Neuronal stem cell (in vitro differentiated cells): ENCODE measurements at regions not wholly inside any gene's neighbourhood (a gene's known extent, or its start where the extent isn't known, plus 50 kb on each side); places are given as distances from the start of the nearest gene placed in this dataset.

Experiments used
- DNase-seq: peaks from one replicate; pipeline ENCODE4 v3.0.0-alpha.2; 2013; ENCODE audit warnings: low spot score
- H2AFZ ChIP-seq: one replicate; pipeline ENCODE4 v1.6.1; 2013; ENCODE audit warnings: mild to moderate bottlenecking, low read length, inconsistent platforms
- H2AK5ac ChIP-seq: 2 replicates; pipeline ENCODE4 v1.6.1; 2013; ENCODE audit warnings: low read depth, mild to moderate bottlenecking, inconsistent platforms, low read length, moderate library complexity, mixed read lengths
- H2BK120ac ChIP-seq: 2 replicates; pipeline ENCODE4 v1.6.1; 2013; ENCODE audit warnings: low read depth, mild to moderate bottlenecking, inconsistent platforms, low read length, moderate library complexity, mixed read lengths
- H2BK12ac ChIP-seq: one replicate; pipeline ENCODE4 v1.6.1; 2013; ENCODE audit warnings: low read length, inconsistent platforms
- H2BK15ac ChIP-seq: 2 replicates; pipeline ENCODE4 v1.6.1; 2013; ENCODE audit warnings: mild to moderate bottlenecking, low read length, inconsistent platforms, mixed read lengths
- H2BK5ac ChIP-seq: one replicate; pipeline ENCODE4 v1.6.1; 2013; ENCODE audit warnings: inconsistent platforms, mild to moderate bottlenecking, low read length, moderate library complexity
- H3K14ac ChIP-seq: one replicate; pipeline ENCODE4 v1.6.1; 2013; ENCODE audit warnings: low read length, inconsistent platforms
- H3K18ac ChIP-seq: 2 replicates; pipeline ENCODE4 v1.6.1; 2013; ENCODE audit warnings: low read length, inconsistent platforms
- H3K23ac ChIP-seq: 2 replicates; pipeline ENCODE4 v1.6.1; 2013; ENCODE audit warnings: low read depth, mild to moderate bottlenecking, mixed read lengths, low read length, inconsistent platforms; ENCODE audit not compliant: poor library complexity
- H3K27ac ChIP-seq: replicated peaks from 3 replicates; pipeline ENCODE4 v1.5.1; 2013; ENCODE audit warnings: low read length, inconsistent platforms
- H3K27me3 ChIP-seq, 3 experiments: 2 replicates each; pipeline ENCODE4 v1.6.1; 2013; ENCODE audit warnings: low read length in 3 of 3, mild to moderate bottlenecking in 2 of 3, inconsistent platforms in 1 of 3, low read depth in 1 of 3, mixed read lengths in 1 of 3, moderate library complexity in 1 of 3; ENCODE audit not compliant: control insufficient read depth in 3 of 3, insufficient read depth in 3 of 3
- H3K36me3 ChIP-seq, 2 donors: replicated peaks in 1 of 2; 2 replicates each; pipeline ENCODE4 v1.6.1; 2013; ENCODE audit warnings: low read length in 2 of 2; ENCODE audit not compliant: control insufficient read depth in 2 of 2, insufficient read depth in 2 of 2
- H3K4ac ChIP-seq: 2 replicates; pipeline ENCODE4 v1.6.1; 2013; ENCODE audit warnings: inconsistent platforms, mild to moderate bottlenecking, low read length, moderate library complexity
- H3K4me1 ChIP-seq, 2 donors: 1 replicate in 1 of 2; 2 replicates in 1 of 2; pipeline ENCODE4 v1.6.1; 2013; ENCODE audit warnings: low read length in 2 of 2, low read depth in 1 of 2; ENCODE audit not compliant: control insufficient read depth in 2 of 2, insufficient read depth in 1 of 2
- H3K4me2 ChIP-seq: one replicate; pipeline ENCODE4 v1.6.1; 2013; ENCODE audit warnings: mild to moderate bottlenecking, low read length, inconsistent platforms; ENCODE audit not compliant: insufficient read depth, poor library complexity, severe bottlenecking
- H3K4me3 ChIP-seq, 2 donors: 2 replicates each; pipeline ENCODE4 v1.5.1; 2013; ENCODE audit warnings: low read length in 2 of 2, mild to moderate bottlenecking in 2 of 2, inconsistent platforms in 1 of 2, moderate library complexity in 1 of 2
- H3K79me1 ChIP-seq: one replicate; pipeline ENCODE4 v1.6.1; 2013; ENCODE audit warnings: low read depth, mild to moderate bottlenecking, inconsistent platforms, low read length, moderate library complexity
- H3K9ac ChIP-seq: one replicate; pipeline ENCODE4 v1.6.1; 2013; ENCODE audit warnings: mild to moderate bottlenecking, low read depth, low read length, inconsistent platforms; ENCODE audit not compliant: poor library complexity
- H3K9me3 ChIP-seq, 2 donors: replicated peaks in 1 of 2; 2 replicates each; pipeline versions ENCODE3 to v1.6.1; 2013; ENCODE audit warnings: low read length in 2 of 2, mild to moderate bottlenecking in 2 of 2, inconsistent platforms in 1 of 2, low read depth in 1 of 2, mixed read lengths in 1 of 2, moderate library complexity in 1 of 2; ENCODE audit not compliant: control insufficient read depth in 2 of 2, insufficient read depth in 1 of 2
- H4K8ac ChIP-seq: one replicate; pipeline ENCODE4 v1.6.1; 2013; ENCODE audit warnings: low read depth, mild to moderate bottlenecking, inconsistent platforms, low read length, moderate library complexity
- H4K91ac ChIP-seq: one replicate; pipeline ENCODE4 v1.6.1; 2013; ENCODE audit warnings: low read length, low read depth, mild to moderate bottlenecking, inconsistent platforms; ENCODE audit not compliant: poor library complexity
- WGBS, 2 donors: extraction: QIAGEN DNeasy Blood & Tissue Kit; methylation state at CpG; one replicate each; pipeline ENCODE4 v1.1.7; 2013; ENCODE audit warnings: missing lambda C conversion rate in 2 of 2, mixed read lengths in 1 of 2; ENCODE audit not compliant: insufficient read length in 2 of 2, insufficient replicate concordance in 1 of 2; ENCODE audit errors: extremely low coverage in 2 of 2; 5-methylcytosine and 5-hydroxymethylcytosine counted together

DNA sequence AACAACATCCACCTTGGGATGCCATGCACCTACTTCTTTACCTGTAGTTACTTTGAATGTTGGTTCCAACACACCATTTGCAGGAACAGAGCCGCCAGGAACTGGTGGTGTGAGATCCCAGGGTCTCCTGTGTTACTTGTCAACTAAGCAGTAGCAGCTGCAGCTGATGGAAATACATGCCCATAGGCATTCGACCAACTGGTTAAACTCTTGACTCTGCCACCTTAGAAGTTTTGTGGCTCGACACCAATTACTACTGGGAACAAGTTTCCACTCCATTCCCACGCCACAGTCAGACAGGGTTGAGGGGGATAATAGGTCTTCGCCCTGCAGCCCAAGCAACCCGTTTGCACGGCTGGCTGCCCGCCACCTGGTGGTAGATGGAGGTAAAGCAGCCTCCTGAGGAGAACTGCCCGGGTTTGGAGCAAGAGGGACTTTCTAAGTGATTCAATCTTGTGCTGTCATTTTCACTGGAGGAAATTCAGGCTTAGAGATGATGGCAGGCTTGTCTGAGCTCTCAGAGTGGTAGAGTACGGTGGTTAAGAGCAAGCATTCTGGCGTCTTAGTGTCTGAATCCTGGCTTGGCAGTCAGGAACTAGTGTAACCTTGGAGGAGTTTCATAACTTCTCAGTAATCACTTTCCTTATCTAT is 119.1 kb upstream of the TRIM2 start:
- DNase-seq = peak; percentile 68
- H3K4me3 ChIP-seq = no peak overlapping the region
- no CpG with 5 or more reads among the region's 11 CpGs for WGBS, 2 donors
- no peak overlapping the region for H2BK5ac ChIP-seq
- H3K27me3 ChIP-seq = no peaks in the 10 kb centered on the region
- H3K79me1 ChIP-seq = no peaks in the 10 kb centered on the region
- no peak overlapping the region for H3K4me2 ChIP-seq
- H2BK120ac ChIP-seq = no peak overlapping the region
- no peak overlapping the region for H3K27ac ChIP-seq
- H3K14ac ChIP-seq = no peak overlapping the region
- peak overlapping the region; percentile 13 for H3K18ac ChIP-seq
- H4K8ac ChIP-seq = no peak overlapping the region
- H3K4ac ChIP-seq = no peak overlapping the region
- H3K9me3 ChIP-seq = peaks cover 0 to 3% of the 10 kb centered on the region in 2 donors
- H3K9ac ChIP-seq = no peak overlapping the region
- H2AK5ac ChIP-seq = no peak overlapping the region
- H4K91ac ChIP-seq = no peak overlapping the region
- no peak overlapping the region for H2BK12ac ChIP-seq
- H3K23ac ChIP-seq = no peak overlapping the region
- no peak overlapping the region for H2BK15ac ChIP-seq
- H3K4me1 ChIP-seq = peaks cover 14 to 22% of the 10 kb centered on the region in 2 donors
- peak overlapping the region; percentile 51 for H2AFZ ChIP-seq
- no peaks in the 10 kb centered on the region for H3K36me3 ChIP-seq

DNA sequence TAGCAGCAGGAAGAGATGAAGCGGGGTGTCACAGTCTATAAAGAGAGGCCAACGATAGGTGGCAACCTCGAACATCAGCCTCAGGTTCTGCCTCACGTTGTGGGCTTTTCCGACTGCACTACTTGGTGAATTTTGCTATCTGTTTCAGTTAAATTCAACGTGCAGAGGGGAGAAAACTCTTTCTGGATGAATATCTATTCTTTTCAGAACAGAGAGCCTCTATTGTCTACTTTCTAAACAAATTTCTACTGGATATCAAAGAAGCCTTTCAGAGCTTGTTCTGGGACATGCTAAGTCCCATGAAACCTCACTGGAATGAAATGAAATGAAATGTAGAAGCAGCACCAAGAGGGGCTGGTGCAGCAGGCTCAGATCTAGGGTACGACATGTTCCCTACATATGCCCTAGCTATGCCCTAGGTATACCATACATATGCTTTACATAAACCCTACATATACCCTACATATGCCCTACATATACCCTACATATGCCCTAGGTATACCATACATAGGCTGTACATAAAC is 116.5 kb upstream of the TRIM2 start:
- peaks cover under 1 to 5% of the 10 kb centered on the region in 2 donors for H3K9me3 ChIP-seq
- H2BK120ac ChIP-seq = no peak overlapping the region
- H4K91ac ChIP-seq = no peak overlapping the region
- H2AFZ ChIP-seq = no peak overlapping the region
- H4K8ac ChIP-seq = no peak overlapping the region
- no peak overlapping the region for H2AK5ac ChIP-seq
- no peaks in the 10 kb centered on the region for H3K36me3 ChIP-seq
- H3K4me1 ChIP-seq = peaks cover 12 to 19% of the 10 kb centered on the region in 2 donors
- no peak overlapping the region for H3K4ac ChIP-seq
- peaks cover 0 to 3% (median 0%) of the 10 kb centered on the region in 3 experiments for H3K27me3 ChIP-seq
- no peaks in the 10 kb centered on the region for H3K79me1 ChIP-seq
- no peak overlapping the region for H2BK12ac ChIP-seq
- H3K23ac ChIP-seq = no peak overlapping the region
- H2BK5ac ChIP-seq = no peak overlapping the region
- H3K4me3 ChIP-seq = no peak overlapping the region
- H3K9ac ChIP-seq = no peak overlapping the region
- no peak overlapping the region for H3K4me2 ChIP-seq
- H2BK15ac ChIP-seq = no peak overlapping the region
- H3K18ac ChIP-seq = no peak overlapping the region
- H3K27ac ChIP-seq = no peak overlapping the region
- no peak overlapping the region for H3K14ac ChIP-seq
- no peak for DNase-seq
- WGBS, 2 donors = no CpG with 5 or more reads among the region's 7 CpGs

- Histone ChIP-seq H3K4me3 (no peak overlapping the region), H3K14ac (no peak overlapping the region), H2BK12ac (no peak overlapping the region), H4K8ac (no peak overlapping the region), H3K23ac (no peak overlapping the region), H4K91ac (no peak overlapping the region), H3K4ac (no peak overlapping the region), H3K4me2 (no peak overlapping the region), H2AFZ (peak overlapping the region; percentile 2), H3K4me1 (peaks cover 3 to 4% of the 10 kb centered on the region in 2 donors), H3K27ac (no peak overlapping the region), H3K36me3 (no peaks in the 10 kb centered on the region), H2BK5ac (no peak overlapping the region), H3K9ac (no peak overlapping the region), H2BK120ac (no peak overlapping the region), H2AK5ac (no peak overlapping the region), H3K27me3 (peaks cover 0 to 3% (median 0%) of the 10 kb centered on the region in 3 experiments), H3K9me3 (peaks cover 4 to 5% of the 10 kb centered on the region in 2 donors), H3K79me1 (no peaks in the 10 kb centered on the region), H3K18ac (no peak overlapping the region), H2BK15ac (no peak overlapping the region)
- DNase-seq = no peak
- WGBS, 2 donors = no CpG with 5 or more reads among the region's 7 CpGs
These were observed 114.5 kb upstream of the TRIM2 start for GRCh38 chr4:153089742-153090141.

DNA sequence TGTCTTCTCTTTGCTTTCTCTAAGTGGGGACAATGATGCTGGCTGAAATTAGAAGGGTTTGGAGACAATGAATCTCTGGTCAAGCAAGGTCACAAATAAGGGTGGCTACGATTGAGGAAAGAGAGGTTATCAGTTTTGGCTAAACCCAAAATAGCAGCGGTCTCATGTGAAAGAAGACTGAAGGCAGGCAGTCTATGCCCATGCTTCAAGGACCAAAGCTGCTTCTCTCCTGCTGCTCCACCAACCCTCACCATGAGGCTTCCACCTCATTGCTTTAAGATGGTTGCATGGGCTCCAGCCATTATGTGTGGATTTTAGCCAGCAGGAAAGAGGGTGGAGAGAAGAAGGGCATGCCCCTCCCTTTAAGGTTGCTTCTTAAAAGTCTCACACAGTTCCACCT is 114.1 kb upstream of the TRIM2 start:
- H2BK15ac ChIP-seq = no peak overlapping the region
- H2AK5ac ChIP-seq = no peak overlapping the region
- H3K4ac ChIP-seq = no peak overlapping the region
- no peak overlapping the region for H4K8ac ChIP-seq
- no peak overlapping the region for H4K91ac ChIP-seq
- no peak overlapping the region for H3K23ac ChIP-seq
- H3K4me1 ChIP-seq = peaks cover 3% of the 10 kb centered on the region in 2 donors
- WGBS, 2 donors = no CpG with 5 or more reads among the region's 2 CpGs
- H3K27me3 ChIP-seq = peaks cover 0 to 3% (median 0%) of the 10 kb centered on the region in 3 experiments
- H3K9ac ChIP-seq = no peak overlapping the region
- no peak overlapping the region for H3K18ac ChIP-seq
- no peak overlapping the region for H2BK120ac ChIP-seq
- H3K4me3 ChIP-seq = no peak overlapping the region
- peak overlapping the region; percentile 2 for H2AFZ ChIP-seq
- H3K27ac ChIP-seq = no peak overlapping the region
- no peaks in the 10 kb centered on the region for H3K79me1 ChIP-seq
- H3K9me3 ChIP-seq = peaks cover 4 to 5% of the 10 kb centered on the region in 2 donors
- no peak for DNase-seq
- no peak overlapping the region for H3K14ac ChIP-seq
- H3K4me2 ChIP-seq = no peak overlapping the region
- no peaks in the 10 kb centered on the region for H3K36me3 ChIP-seq
- H2BK5ac ChIP-seq = no peak overlapping the region
- H2BK12ac ChIP-seq = no peak overlapping the region
